ENCODE measurements at regions not wholly inside any gene's neighbourhood (a gene's known extent, or its start where the extent isn't known, plus 50 kb on each side); places are given as distances from the start of the nearest gene placed in this dataset.

- TF ChIP-seq, protein P1, sequence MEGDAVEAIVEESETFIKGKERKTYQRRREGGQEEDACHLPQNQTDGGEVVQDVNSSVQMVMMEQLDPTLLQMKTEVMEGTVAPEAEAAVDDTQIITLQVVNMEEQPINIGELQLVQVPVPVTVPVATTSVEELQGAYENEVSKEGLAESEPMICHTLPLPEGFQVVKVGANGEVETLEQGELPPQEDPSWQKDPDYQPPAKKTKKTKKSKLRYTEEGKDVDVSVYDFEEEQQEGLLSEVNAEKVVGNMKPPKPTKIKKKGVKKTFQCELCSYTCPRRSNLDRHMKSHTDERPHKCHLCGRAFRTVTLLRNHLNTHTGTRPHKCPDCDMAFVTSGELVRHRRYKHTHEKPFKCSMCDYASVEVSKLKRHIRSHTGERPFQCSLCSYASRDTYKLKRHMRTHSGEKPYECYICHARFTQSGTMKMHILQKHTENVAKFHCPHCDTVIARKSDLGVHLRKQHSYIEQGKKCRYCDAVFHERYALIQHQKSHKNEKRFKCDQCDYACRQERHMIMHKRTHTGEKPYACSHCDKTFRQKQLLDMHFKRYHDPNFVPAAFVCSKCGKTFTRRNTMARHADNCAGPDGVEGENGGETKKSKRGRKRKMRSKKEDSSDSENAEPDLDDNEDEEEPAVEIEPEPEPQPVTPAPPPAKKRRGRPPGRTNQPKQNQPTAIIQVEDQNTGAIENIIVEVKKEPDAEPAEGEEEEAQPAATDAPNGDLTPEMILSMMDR (IDR thresholded peaks at IDR 0.05; ENCODE audit: low read depth, low read length), result no peak
- TF ChIP-seq POLR2A (IDR thresholded peaks at IDR 0.05; ENCODE audit: extremely low read depth, insufficient read length) (no peak), MYC (IDR thresholded peaks at IDR 0.05; ENCODE audit: low read depth, low read length) (no peak)
- TF ChIP-seq, protein P2, sequence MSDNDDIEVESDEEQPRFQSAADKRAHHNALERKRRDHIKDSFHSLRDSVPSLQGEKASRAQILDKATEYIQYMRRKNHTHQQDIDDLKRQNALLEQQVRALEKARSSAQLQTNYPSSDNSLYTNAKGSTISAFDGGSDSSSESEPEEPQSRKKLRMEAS (IDR thresholded peaks at IDR 0.05; ENCODE audit: low read depth, low read length), result no peak
Observed at GRCh38 chr5:63719147-63719546, 243.1 kb downstream of the HTR1A start.
